Endodermal cell (in vitro differentiated cells): ENCODE measurements at regions not wholly inside any gene's neighbourhood (a gene's known extent, or its start where the extent isn't known, plus 50 kb on each side); places are given as distances from the start of the nearest gene placed in this dataset.

Experiments
- DNase-seq: peaks from one replicate; pipeline ENCODE4 v3.0.0-alpha.2; 2017
- H3K27ac ChIP-seq: 2 replicates; pipeline ENCODE4 v1.5.1; 2013; ENCODE audit warnings: mild to moderate bottlenecking, low read depth, low read length, moderate library complexity
- H3K27me3 ChIP-seq: 2 replicates; pipeline ENCODE4 v1.6.1; 2013; ENCODE audit warnings: mild to moderate bottlenecking, low read length, moderate library complexity; ENCODE audit not compliant: insufficient read depth, control insufficient read depth, poor library complexity, severe bottlenecking
- H3K36me3 ChIP-seq: 2 replicates; pipeline ENCODE4 v1.7.0; 2013; ENCODE audit warnings: mild to moderate bottlenecking, low read length, moderate library complexity; ENCODE audit not compliant: control insufficient read depth, insufficient read depth
- H3K4me1 ChIP-seq: one replicate; pipeline ENCODE4 v1.7.0; 2013; ENCODE audit warnings: low read length; ENCODE audit not compliant: control insufficient read depth, insufficient read depth
- H3K4me3 ChIP-seq: 2 replicates; pipeline ENCODE4 v1.5.1; 2013; ENCODE audit warnings: mild to moderate bottlenecking, low read length, moderate library complexity
- H3K9ac ChIP-seq: 2 replicates; pipeline ENCODE4 v1.6.1; 2013; ENCODE audit warnings: mild to moderate bottlenecking, low read length, moderate library complexity; ENCODE audit not compliant: poor library complexity, severe bottlenecking; ENCODE audit errors: extremely low read depth
- H3K9me3 ChIP-seq: 2 replicates; pipeline ENCODE4 v1.6.1; 2013; ENCODE audit warnings: mild to moderate bottlenecking, low read length, moderate library complexity; ENCODE audit not compliant: control insufficient read depth
- H3K27ac Mint-ChIP-seq: 2 replicates; pipeline ENCODE4 v1.8.0; 2020; ENCODE audit warnings: mixed read lengths
- H3K27me3 Mint-ChIP-seq: 2 replicates; pipeline ENCODE4 v1.8.0; 2021; ENCODE audit warnings: mild to moderate bottlenecking, mixed read lengths; ENCODE audit not compliant: insufficient read depth
- H3K36me3 Mint-ChIP-seq: 2 replicates; pipeline ENCODE4 v1.8.0; 2020; ENCODE audit warnings: low read depth, mixed read lengths
- H3K4me1 Mint-ChIP-seq: 2 replicates; pipeline ENCODE4 v1.8.0; 2020; ENCODE audit warnings: mixed read lengths
- H3K4me3 Mint-ChIP-seq: 2 replicates; pipeline ENCODE4 v1.8.0; 2020; ENCODE audit warnings: mild to moderate bottlenecking, moderate library complexity, mixed read lengths
- H3K9me3 Mint-ChIP-seq: 2 replicates; pipeline ENCODE4 v1.8.0; 2020; ENCODE audit warnings: mild to moderate bottlenecking, mixed read lengths
- CTCF ChIP-seq: fragments of 200-600 bp; sonication (generic); conservative IDR thresholded peaks from 2 replicates; pipeline ENCODE4 v1.5.0; 2021; ENCODE audit warnings: antibody characterized with exemption, mild to moderate bottlenecking
- WGBS, 2 experiments: methylation state at CpG; one replicate each; pipeline versions ENCODE4 v1.1.5 to v1.1.7; 2013; ENCODE audit warnings: missing lambda C conversion rate in 2 of 2, mixed read lengths in 1 of 2; ENCODE audit not compliant: insufficient coverage in 1 of 2, insufficient read length in 1 of 2; 5-methylcytosine and 5-hydroxymethylcytosine counted together

GRCh38 chr6:164924674-164925073 lies 384.7 kb downstream of the C6orf118 start:
- Histone ChIP-seq H3K4me1 (no peaks in the 10 kb centered on the region), H3K9me3 (no peaks in the 10 kb centered on the region), H3K27me3 (no peaks in the 10 kb centered on the region), H3K4me3 (no peak overlapping the region), H3K36me3 (no peaks in the 10 kb centered on the region), H3K9ac (no peak overlapping the region), H3K27ac (no peak overlapping the region)
- H3K4me1 Mint-ChIP-seq, result no peaks in the 10 kb centered on the region
- WGBS, 2 experiments, result 92 to 94% methylated on average over 5 to 10 of the region's 10 CpGs
- H3K27me3 Mint-ChIP-seq, result no peaks in the 10 kb centered on the region
- no peak overlapping the region for H3K27ac Mint-ChIP-seq
- H3K4me3 Mint-ChIP-seq, result no peak overlapping the region
- no peaks in the 10 kb centered on the region for H3K9me3 Mint-ChIP-seq
- no peak for TF ChIP-seq CTCF
- no peaks in the 10 kb centered on the region for H3K36me3 Mint-ChIP-seq
- DNase-seq, result no peak

DNA sequence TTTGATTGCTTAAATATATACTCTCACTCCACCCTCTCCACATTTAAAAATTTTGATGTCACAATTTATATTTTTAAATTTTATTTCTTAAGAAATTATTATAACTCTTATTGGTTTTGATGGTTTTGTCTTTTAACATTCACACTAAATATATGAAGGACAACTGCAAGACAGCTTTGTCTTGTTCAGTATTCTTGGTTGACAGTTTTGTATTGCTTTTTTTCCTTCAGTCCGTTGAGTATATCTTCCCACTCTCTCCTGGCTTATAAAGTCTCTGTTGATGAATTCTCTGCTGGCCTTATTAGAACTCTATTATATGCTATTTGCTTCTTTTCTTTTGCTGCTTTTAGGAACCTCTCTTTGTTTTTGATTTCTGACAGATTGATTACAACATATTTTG lies 392.2 kb downstream of the C6orf118 start:
- Mint-ChIP-seq H3K4me1 (no peaks in the 10 kb centered on the region), H3K36me3 (no peaks in the 10 kb centered on the region), H3K4me3 (no peak overlapping the region), H3K27ac (no peak overlapping the region), H3K27me3 (peaks cover 2% of the 10 kb centered on the region), H3K9me3 (peaks cover 14% of the 10 kb centered on the region)
- TF ChIP-seq CTCF, result no peak
- H3K4me3 ChIP-seq, result no peak overlapping the region
- no peaks in the 10 kb centered on the region for H3K36me3 ChIP-seq
- no peak overlapping the region for H3K27ac ChIP-seq
- H3K27me3 ChIP-seq, result no peaks in the 10 kb centered on the region
- 100% methylated on average over 1 of the region's 1 CpG; no CpG with 5 or more reads in 1 of the 2 experiments for WGBS, 2 experiments
- peaks cover 9% of the 10 kb centered on the region for H3K9me3 ChIP-seq
- H3K4me1 ChIP-seq, result no peaks in the 10 kb centered on the region
- H3K9ac ChIP-seq, result no peak overlapping the region
- no peak for DNase-seq

DNA sequence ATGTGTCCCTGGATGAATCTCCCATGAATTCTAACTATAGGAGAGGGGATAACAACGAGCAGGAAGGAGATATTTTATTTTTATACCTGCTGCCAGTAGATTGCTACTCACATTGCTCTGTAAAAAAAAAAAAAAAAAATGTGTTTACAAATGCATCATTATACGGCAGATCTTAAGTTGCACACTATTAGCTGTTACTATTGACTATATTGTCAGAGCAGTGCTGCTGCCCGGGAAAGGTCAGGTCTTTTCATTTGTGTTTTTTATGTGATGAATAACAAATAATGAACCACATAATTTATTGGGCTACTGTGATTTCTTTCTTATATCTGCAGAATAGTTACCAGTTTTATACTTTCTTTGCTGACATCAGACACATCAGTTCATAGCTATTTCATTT lies 393.3 kb downstream of the C6orf118 start:
- no peak overlapping the region for H3K4me3 ChIP-seq
- no peak for TF ChIP-seq CTCF
- WGBS, 2 experiments, result 88% methylated on average over 2 of the region's 3 CpGs; no CpG with 5 or more reads in 1 of the 2 experiments
- H3K4me1 ChIP-seq, result no peaks in the 10 kb centered on the region
- no peaks in the 10 kb centered on the region for H3K36me3 ChIP-seq
- Mint-ChIP-seq H3K27me3 (peaks cover 2% of the 10 kb centered on the region), H3K36me3 (no peaks in the 10 kb centered on the region), H3K27ac (no peak overlapping the region), H3K4me3 (no peak overlapping the region), H3K4me1 (peaks cover 5% of the 10 kb centered on the region), H3K9me3 (peaks cover 14% of the 10 kb centered on the region)
- H3K27ac ChIP-seq, result no peak overlapping the region
- DNase-seq, result no peak
- no peak overlapping the region for H3K9ac ChIP-seq
- peaks cover 9% of the 10 kb centered on the region for H3K9me3 ChIP-seq
- H3K27me3 ChIP-seq, result no peaks in the 10 kb centered on the region
